GM18526 (cell line): ENCODE measurements at regions not wholly inside any gene's neighbourhood (a gene's known extent, or its start where the extent isn't known, plus 50 kb on each side); places are given as distances from the start of the nearest gene placed in this dataset.

Source experiments
- POLR2A ChIP-seq: IDR thresholded peaks from 3 replicates; pipeline ENCODE4 v1.6.1; 2011; ENCODE audit not compliant: insufficient read length; ENCODE audit errors: extremely low read depth

DNA sequence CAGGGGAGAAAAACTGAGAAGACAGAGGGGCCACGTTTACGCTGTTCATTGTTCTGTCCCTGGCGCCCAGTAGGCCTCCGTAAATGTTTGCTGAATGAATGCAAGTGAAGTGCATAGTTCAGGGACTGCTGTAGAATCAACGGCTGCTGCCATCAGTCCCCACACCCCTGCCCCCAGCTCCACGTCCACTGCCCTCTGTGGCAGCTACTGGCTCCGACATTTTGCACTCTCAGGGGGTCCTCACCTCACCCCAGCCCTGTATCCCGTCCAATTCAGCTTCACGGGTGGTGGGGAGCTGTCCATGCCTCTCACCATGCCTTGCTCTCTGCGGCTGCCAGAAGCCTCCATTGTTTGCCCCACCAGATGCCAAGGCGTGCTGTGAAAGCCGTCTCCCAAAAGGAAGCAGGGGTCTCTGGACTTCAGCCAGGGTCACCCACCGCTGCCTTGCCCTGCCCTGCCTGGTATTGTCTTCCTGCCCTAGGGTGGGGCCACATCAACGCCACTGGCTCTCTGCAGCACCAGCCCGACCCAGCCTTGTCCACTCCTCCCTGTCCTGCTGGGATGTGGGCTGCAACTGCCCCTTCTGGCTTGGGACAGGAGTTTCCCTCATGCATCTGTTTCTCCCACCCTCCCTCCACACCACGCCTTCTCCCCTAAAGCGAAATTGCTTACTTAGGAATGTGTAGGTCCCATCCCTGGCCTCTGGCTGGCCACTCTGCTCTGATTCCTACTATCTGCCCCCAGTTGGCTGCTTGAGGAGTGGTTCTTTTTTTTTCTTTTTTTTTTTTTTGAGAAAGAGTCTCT is 86.0 kb downstream of the RHOB start:
- TF ChIP-seq POLR2A, result no peak

DNA sequence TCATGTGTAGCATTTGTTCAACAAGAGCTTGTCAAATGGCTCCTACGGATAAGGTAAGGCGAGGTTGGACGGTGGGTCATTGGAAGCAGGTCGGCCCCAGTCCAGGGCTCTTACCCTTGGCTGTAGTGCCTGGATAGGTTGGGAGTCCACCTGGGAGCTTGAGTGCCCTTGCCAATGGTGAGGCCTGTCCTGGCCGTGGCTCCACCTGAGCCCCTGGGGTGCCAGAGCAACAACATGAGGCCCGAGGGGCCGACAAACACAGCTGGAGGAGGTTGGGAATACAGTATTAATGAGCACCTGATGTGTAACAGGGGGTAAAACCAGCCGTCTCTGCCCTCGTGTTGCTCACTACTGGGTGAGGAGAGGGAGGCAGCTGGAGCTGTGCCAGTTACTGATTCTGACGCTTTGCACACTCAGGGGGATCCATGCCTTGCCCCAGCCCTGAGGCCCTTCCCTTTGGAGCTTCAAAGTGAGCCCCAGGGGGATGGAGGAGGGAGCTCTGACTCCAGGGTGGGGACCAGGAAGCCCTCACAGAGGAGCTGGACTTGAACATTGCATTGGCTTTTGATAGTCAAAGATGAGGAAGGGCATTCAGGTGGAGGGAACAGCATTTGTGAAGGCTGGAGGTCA is 87.2 kb downstream of the RHOB start:
- TF ChIP-seq POLR2A, result no peak

DNA sequence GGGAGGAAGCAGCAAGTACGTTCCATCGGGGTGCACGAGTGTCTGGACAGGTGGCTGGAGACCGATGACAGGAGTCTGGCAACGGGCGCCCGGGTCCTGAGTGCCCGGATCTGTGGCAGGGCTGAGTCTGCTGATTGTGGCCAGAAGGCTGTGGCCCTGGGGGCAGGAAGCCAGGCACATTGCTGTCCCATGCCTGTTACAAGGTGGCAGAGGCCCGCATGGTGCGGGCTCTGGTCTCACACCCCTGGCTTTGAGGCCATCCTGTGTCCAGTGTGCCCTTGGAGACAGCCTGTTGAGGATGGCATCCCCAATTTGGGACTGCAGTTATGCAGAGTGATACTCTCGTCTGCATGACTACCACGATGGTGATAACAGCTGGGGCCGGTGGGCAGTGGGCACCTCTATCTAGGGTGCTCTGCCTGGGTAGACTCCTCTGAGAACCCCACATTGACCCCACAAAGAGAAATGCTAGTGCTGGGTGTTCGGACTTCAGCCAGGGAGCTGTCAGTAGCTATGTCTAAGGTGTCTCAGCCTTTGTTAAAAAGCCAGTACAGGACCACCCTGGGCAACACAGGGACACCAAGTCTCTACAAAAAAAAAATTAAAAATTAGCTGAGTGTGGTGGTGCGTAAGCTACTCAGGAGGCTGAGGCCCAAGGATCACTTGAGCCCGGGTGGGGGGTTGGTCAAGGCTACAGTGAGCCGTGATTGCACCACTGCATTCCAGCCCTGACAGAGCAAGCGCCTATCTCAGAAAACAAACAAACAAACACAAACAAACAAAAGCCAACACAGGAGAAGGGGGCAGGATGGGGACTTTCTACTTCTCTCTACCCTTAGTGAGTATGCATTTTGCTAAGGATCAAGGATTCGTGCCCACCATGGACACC is 88.3 kb downstream of the RHOB start:
- no peak for TF ChIP-seq POLR2A

DNA sequence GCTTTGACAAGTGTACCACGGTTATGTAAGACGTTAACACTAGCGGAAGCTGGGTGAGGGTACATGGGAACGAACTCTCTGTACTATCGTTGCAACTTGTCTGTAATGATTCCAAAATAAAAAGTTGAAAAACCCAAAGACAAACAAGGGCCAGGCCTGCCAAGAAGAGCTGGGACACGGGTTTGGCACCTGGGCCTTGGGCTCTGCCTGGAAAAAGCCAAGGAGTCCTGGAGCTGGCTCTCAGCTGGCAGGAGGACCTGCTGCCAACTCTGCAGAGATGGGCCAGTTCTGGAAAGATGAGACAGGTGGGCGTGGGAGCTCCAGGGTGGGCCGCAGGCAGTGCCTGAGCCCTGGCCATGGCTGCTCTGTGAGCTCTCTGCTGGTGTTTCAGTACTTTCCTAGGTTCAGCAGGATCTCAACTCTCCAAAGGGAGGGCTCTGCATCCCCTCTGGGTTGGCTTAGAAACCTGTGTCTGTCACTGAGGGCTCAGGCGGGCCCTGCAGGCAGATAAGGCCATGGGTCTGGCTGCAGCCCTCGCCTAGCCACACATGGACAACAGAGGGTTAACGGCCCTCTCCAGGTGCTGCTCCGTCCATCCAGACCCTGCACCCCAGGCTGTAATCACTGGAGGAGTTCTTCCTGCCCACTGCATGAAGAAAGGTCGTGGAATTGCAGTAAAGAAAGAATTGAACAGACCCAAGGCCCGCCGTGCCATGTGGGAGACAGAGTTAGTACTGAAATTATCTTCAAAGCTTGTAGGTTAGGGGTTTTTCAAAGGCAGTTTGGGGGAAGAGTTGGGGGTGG is 89.9 kb downstream of the RHOB start:
- no peak for TF ChIP-seq POLR2A

DNA sequence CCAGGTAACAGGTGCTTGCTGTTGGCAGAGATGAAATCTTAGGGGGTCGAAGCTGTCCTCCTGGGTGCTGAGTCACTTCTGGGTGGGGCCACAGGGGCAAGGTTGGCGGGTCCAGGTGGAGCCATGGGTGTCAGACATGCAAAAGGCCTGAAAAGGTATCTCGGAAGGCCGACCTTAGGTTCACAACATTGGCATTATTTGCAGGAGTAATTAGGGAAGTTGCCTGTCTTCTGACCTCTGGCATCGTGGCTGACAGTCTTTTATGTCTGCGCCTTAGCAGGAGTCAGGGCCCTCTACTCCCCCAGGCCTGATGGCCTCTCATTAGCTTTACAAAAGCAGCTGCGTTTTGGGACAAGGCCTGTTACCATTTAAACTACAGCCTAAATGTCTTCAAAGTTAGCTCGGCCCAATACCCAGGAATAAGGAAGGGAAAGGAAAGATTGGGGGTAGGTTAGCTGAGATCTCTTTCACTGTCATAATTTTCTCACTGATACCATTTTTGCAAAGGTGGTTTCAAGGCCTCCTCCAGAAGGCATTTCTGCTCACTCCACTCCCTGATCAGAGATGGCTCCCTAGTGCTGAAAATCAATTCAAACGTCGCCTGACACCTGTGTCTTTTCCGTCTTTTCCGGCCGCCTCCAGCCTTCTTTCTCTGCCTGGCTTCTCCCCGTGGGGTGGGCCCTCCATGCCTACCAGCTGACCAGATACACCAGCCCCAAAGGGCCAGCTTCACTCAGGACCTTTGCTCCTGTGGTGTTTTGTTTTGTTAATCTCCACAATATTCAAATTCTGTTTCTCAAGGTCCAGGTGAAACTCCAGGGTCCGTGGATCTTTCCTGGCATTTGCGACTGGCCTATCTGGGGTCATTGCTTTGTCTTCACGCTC is 90.8 kb downstream of the RHOB start:
- no peak for TF ChIP-seq POLR2A

DNA sequence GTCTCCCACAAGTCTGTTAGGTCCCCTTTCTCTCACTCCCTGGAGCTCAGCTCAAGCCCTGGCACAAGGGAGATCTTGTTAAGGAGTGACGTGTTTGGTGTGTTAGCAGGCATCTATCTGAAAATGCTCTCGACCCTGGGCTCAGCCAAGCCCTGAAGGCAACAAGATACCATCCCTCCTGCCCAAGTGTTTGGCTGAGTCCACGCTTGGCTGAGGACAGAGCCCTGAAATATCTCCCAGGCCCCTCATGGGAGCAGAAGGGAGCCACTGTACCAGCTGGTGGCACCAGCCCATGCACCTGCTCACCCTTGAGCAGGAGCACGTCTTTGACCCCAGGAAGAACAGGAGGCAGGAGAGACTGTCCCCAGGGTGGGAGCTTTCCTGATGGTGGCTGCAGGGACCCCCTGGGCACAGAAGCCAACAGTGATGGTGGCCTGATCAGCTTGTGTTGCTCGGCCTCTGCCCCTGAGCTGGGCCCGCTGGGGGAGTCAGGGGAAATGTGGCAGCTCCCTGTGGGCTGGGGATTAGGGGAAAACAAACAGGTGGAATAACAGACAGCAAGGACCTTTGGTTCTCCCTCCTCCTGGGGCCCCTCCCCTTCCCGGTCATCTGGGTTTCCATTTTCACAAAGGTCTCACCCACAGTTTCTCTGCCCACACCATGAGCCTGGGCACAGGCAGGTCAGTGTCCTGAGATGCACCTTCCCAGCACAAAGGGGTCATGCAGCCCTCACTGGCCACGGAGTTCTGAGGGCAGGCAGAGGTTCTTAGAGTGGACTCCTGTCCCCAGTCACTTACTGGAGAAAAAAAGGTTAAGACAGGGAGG is 91.6 kb downstream of the RHOB start:
- no peak for TF ChIP-seq POLR2A

DNA sequence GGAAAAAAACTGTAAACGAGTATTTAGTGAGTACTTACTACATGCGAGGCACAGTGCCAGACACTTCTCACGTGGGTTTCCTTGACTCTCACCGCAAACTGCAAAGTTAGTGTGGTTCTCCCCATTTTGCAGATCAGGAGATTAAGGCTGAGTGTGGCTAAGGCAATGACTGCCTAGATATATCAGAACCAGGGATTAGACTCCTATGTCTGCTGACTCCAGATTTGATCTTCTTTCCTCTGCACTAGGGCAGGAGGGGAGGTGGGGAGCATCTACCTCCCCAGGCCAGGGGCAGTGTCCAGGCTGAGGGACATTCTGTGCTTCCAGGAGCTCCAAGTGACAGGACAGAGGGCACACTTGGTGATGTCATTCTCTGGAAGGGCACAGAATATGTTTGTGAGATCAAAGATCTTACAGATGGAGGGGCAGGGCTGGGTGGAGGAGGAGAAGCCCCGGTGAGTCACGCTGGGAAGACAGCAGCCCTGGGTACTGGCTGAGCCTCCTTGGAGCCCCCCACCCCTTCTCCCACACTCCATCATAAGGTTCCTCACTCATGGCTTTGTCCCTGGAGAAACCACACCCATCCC is 92.4 kb downstream of the RHOB start:
- no peak for TF ChIP-seq POLR2A

DNA sequence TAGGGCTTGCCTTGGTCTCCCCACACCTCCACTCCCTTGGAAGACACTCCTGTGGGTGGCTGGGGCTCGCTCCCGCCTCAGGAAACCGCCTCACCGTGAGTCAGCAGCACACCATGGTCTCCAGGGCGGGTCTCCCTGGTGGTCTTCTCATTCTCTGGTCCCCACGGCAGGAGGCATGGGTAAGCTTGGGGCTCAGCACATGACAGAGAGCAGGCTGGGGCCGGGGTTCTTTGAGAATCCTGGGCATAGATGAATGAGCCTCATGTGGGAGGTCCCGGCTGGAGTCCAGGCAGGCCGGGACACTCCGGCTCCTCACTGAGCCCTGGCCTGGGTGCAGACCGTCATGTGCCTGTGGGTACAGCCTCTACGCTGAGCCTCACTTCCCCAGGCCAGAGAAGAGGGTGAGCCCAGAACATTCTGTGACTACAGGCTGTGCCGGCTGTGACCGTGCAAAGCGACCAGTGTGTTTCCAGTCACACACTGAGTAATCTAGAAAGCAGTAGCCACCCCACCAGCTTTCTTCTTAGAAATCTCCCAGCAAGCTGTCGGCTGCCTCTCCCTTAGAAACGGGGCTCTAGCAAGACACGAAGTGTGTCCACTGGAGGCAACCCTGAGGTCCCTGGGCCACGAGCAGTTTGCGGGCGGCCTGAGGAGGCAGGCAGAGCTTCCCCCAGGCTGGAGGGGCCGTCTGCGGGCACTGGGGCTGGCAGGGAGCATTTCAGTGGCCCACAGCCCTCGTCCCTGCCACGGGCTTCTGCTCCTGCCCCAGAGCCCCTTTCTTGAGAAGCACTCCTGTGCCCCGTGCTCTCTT is 93.1 kb downstream of the RHOB start:
- no peak for TF ChIP-seq POLR2A

DNA sequence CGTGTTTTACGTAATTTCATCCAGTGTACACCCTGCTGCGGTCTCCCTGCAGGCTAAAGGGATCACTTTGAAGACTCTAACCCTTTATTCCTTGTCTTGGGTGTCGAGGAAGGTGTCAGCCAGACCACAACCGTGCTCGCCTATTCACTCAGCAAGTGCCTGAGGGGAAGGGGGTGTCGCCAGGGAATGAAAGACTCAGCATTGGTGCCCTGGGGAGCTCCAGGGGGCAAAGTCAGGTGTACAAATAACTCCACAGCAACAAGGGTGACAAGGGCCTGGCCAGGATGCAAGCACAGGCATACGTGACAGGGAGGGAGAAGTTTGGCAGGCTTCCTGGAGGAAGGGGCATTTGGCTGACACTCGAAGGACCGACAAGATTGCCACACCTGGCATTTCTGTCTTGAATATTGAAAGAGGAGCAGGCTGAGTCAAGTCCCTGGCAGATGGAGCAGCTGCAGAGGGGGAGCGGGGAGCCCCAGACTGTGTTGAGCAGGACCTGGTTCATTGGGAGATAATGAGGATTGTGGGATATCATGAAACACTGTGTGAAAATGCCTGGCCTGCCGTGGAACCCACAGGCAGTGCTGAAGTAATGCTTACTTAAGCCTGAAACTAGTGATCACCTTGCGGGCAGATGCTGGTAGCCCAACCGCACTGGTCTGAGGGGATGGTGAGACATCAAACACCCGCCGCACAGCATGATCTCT is 93.9 kb downstream of the RHOB start:
- no peak for TF ChIP-seq POLR2A

DNA sequence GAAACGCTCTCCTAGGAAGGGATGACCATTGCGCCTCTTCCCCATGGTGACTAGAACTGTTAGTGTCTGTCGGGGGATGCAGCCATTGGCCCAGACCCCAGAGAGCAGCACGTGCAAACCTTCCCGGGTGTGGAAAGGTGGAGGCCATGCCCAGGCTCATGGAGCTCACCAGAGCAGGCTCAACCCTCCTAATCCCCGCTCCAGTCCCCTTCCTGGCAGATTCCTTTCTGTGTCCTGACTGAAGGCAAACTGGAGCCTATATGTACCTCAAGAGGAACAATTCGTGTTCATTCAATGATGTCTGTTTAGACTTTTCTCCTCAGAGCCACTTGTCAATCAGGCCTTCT is 94.4 kb downstream of the RHOB start:
- no peak for TF ChIP-seq POLR2A

DNA sequence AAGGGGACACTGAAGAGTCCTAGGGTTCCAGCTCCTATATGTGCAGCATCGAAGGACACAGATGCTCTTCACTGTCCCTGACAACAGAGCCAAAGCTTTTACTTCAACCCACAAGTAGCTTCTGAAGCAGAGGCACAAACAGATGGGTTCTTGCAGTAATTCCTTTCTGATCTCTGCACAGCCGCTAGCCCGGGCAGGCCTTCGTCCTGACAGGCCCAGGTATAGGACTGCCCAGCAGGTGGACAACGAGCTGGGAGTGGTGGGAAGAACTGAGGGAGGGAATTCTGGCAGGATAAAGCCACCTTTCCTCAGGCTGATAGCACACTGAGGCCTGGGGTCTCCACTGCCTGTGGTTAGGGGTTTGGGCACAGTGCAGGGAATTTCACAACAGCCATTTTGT is 94.8 kb downstream of the RHOB start:
- TF ChIP-seq POLR2A, result no peak

DNA sequence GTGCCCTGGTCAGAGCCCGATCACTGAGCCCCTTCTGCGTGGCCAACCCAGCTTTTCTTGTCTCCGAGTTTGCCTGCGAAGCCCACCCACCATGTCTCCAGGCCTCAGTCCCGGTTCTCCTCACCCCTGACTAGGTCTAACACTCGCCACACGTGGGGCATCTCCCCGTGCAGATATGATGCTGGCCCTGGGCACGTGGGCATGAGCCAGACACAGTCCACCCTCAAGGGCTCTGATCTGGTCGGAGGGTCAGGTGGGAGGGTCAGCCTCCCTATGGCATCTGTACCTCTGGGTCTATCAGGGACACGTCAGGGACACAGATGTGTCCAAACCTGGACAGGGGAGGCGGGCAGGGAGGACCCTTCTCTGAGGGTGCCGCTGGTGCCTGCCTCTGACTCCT is 95.4 kb downstream of the RHOB start:
- no peak for TF ChIP-seq POLR2A
